Ascending aorta (tissue), 2 donors: ENCODE measurements at regions not wholly inside any gene's neighbourhood (a gene's known extent, or its start where the extent isn't known, plus 50 kb on each side); places are given as distances from the start of the nearest gene placed in this dataset.
"Not testable (repeated sequence)": the region's sequence is repeated elsewhere in the genome, so short reads cannot be mapped to it uniquely, and the experiment has no call there.

Experiments used
- DNase-seq, 2 donors: peaks; one replicate each; pipeline ENCODE4 v3.0.0-alpha.2; 2019; ENCODE audit warnings: low spot score in 2 of 2
- H3K27ac ChIP-seq, 2 donors: fragments of 200-600 bp; sonication (generic); one replicate each; pipeline ENCODE4 v1.5.1; 2016 to 2017; ENCODE audit warnings: mild to moderate bottlenecking in 1 of 2
- H3K27me3 ChIP-seq: fragments of 200-600 bp; sonication (generic); one replicate; pipeline ENCODE4 v1.5.1; 2017
- H3K36me3 ChIP-seq, 2 donors: fragments of 200-600 bp; sonication (generic); one replicate each; pipeline ENCODE4 v1.5.1; 2016
- H3K4me1 ChIP-seq, 2 donors: fragments of 200-600 bp; sonication (generic); one replicate each; pipeline ENCODE4 v1.5.1; 2016 to 2017; ENCODE audit warnings: mild to moderate bottlenecking in 1 of 2
- H3K4me3 ChIP-seq, 2 donors: fragments of 200-600 bp; sonication (generic); one replicate each; pipeline ENCODE4 v1.5.1; 2016 to 2017; ENCODE audit warnings: mild to moderate bottlenecking in 1 of 2
- H3K9me3 ChIP-seq, 2 donors: fragments of 200-600 bp; sonication (generic); one replicate each; pipeline ENCODE4 v1.5.1; 2016
- intact Hi-C: fragments of 100-400 bp; cut with DNase I; formaldehyde crosslinking; loops from one replicate; pipeline ENCODE4 v1.15.1; 2023

- intact Hi-C loops, H3K4me1 ChIP-seq: not testable (repeated sequence)
- peak; percentile 0 to 54 for DNase-seq
Observed at GRCh38 chr5:70778240-70778639, 122.2 kb upstream of the SERF1A start.

More at GRCh38 chr5:70778240-70778639, 122.2 kb upstream of the SERF1A start:
- H3K27ac ChIP-seq, H3K36me3 ChIP-seq, H3K27me3 ChIP-seq, H3K4me3 ChIP-seq, H3K9me3 ChIP-seq: not testable (repeated sequence)
